HepG2 (cell line): ENCODE measurements at regions not wholly inside any gene's neighbourhood (a gene's known extent, or its start where the extent isn't known, plus 50 kb on each side); places are given as distances from the start of the nearest gene placed in this dataset.

Experiments
- ATAC-seq: fragments of 200-7000 bp; cut with Tn5 transposase; 3 replicates; pipeline ENCODE4 v1.9.1; 2020; ENCODE audit warnings: mild to moderate bottlenecking, moderate library complexity
- BruUV-seq: library from RNA; stranded (reverse); fragments of 400-500 nt; replicated peaks from 2 replicates; lab custom pipeline; 2021; lab: Mats Ljungman, UMichigan
- CTCF ChIA-PET: fragments of 300-600 bp; formaldehyde crosslinking; extraction: SDS; loops from one replicate; lab custom pipeline; 2021; ENCODE audit warnings: low total read pairs, inconsistent platforms, low intra/inter-chr PET ratio; lab: Yijun Ruan, JAX
- POLR2A ChIA-PET: fragments of 350-600 bp; sonication (Branson Sonifier 250); formaldehyde crosslinking; loops from one replicate; lab custom pipeline; 2020; ENCODE audit warnings: antibody characterized with exemption, inconsistent platforms; lab: Yijun Ruan, JAX
- DNase-seq: peaks from one replicate; pipeline ENCODE4 v3.0.0-alpha.2; 2015; ENCODE audit warnings: low spot score
- FAIRE-seq: peaks from 3 replicates; lab custom pipeline; 2011; peaks lifted over from hg19 to GRCh38; lab: Jason Lieb, UNC
- H2AFZ ChIP-seq: one replicate; pipeline ENCODE4 v1.6.1; 2011; ENCODE audit warnings: low read length, inconsistent platforms
- H3K27ac ChIP-seq: fragments of 300-600 bp; 3 replicates; pipeline ENCODE4 v1.8.0; 2011; ENCODE audit warnings: mixed run types, mild to moderate bottlenecking, mixed read lengths, low read length, inconsistent platforms; ENCODE audit not compliant: insufficient read depth; ENCODE audit errors: extremely low read length
- H3K27me3 ChIP-seq, 2 experiments: fragments of 200-600 bp in 1 of 2; 2 replicates in 1 of 2; 3 replicates in 1 of 2; pipeline versions ENCODE4 v1.6.0 to v1.8.0; 2011; ENCODE audit warnings: low read length in 2 of 2, mild to moderate bottlenecking in 2 of 2, moderate library complexity in 2 of 2, inconsistent platforms in 1 of 2; ENCODE audit not compliant: insufficient read depth in 2 of 2, control insufficient read depth in 1 of 2
- H3K36me3 ChIP-seq, 2 experiments: fragments of 200-600 bp in 1 of 2; replicated peaks in 1 of 2; 2 replicates in 1 of 2; 3 replicates in 1 of 2; pipeline versions ENCODE4 v1.5.1 to v1.8.0; 2011; ENCODE audit warnings: low read length in 2 of 2, inconsistent platforms in 1 of 2; ENCODE audit not compliant: insufficient read depth in 2 of 2, control insufficient read depth in 1 of 2
- H3K4me1 ChIP-seq: 2 replicates; pipeline ENCODE4 v1.5.1; 2012; ENCODE audit warnings: low read length, inconsistent platforms; ENCODE audit not compliant: insufficient read depth
- H3K4me2 ChIP-seq: 2 replicates; pipeline ENCODE4 v1.6.0; 2011; ENCODE audit warnings: low read depth, low read length, inconsistent platforms
- H3K4me3 ChIP-seq, 3 experiments: fragments of 200-600 bp in 1 of 3; sonication (generic), shearing (Covaris generic) in 1 of 3; replicated peaks in 1 of 3; 2 replicates each; pipeline ENCODE4 v1.5.1; 2011 to 2016; ENCODE audit warnings: low read length in 3 of 3, inconsistent platforms in 2 of 3, low read depth in 2 of 3, mild to moderate bottlenecking in 2 of 3, control low read depth in 1 of 3, mixed read lengths in 1 of 3; ENCODE audit not compliant: insufficient read depth in 1 of 3
- H3K79me2 ChIP-seq: one replicate; pipeline ENCODE4 v1.6.1; 2011; ENCODE audit warnings: low read length, inconsistent platforms; ENCODE audit not compliant: insufficient read depth
- H3K9ac ChIP-seq: 2 replicates; pipeline ENCODE4 v1.6.0; 2011; ENCODE audit warnings: mild to moderate bottlenecking, low read depth, low read length, inconsistent platforms; ENCODE audit not compliant: insufficient read depth
- H3K9me3 ChIP-seq: 2 replicates; pipeline ENCODE4 v1.5.1; 2012; ENCODE audit warnings: mild to moderate bottlenecking, low read length
- H4K20me1 ChIP-seq: 2 replicates; pipeline ENCODE4 v1.6.0; 2011; ENCODE audit warnings: inconsistent platforms, mild to moderate bottlenecking, low read length, moderate library complexity; ENCODE audit not compliant: insufficient read depth
- CENPX ChIP-seq: sonication (generic); formaldehyde crosslinking; IDR thresholded peaks from 2 replicates; pipeline ENCODE4 v1.9.0; 2021; ENCODE audit warnings: mild to moderate bottlenecking, missing genetic modification reagents, moderate library complexity
- JUND ChIP-seq: sonication (generic); formaldehyde crosslinking; IDR thresholded peaks from 2 replicates; pipeline ENCODE4 v1.8.0; 2022; ENCODE audit warnings: mild to moderate bottlenecking, missing genetic modification reagents
- MEF2D ChIP-seq: sonication (generic); formaldehyde crosslinking; IDR thresholded peaks from 2 replicates; pipeline ENCODE4 v1.5.1; 2020; ENCODE audit warnings: mild to moderate bottlenecking, missing genetic modification reagents
- PRPF4 ChIP-seq: fragments of 200-400 bp; formaldehyde crosslinking; IDR thresholded peaks from 2 replicates; pipeline ENCODE4 v1.6.1; 2016; ENCODE audit warnings: low read length, low read depth; ENCODE audit not compliant: poor library complexity, severe bottlenecking
- TAF15 ChIP-seq: fragments of 200-400 bp; formaldehyde crosslinking; IDR thresholded peaks from one replicate; pipeline ENCODE4 v1.6.1; 2018; ENCODE audit warnings: mild to moderate bottlenecking, low read depth, low read length; ENCODE audit not compliant: poor library complexity, severe bottlenecking
- ZBTB1 ChIP-seq: sonication (generic); formaldehyde crosslinking; IDR thresholded peaks from 2 replicates; pipeline ENCODE4 v1.4.0; 2020; ENCODE audit warnings: missing genetic modification reagents, borderline replicate concordance
- ZBTB3 ChIP-seq: sonication (generic); formaldehyde crosslinking; IDR thresholded peaks from 2 replicates; pipeline ENCODE4 v1.4.0; 2020; ENCODE audit warnings: low read depth, mild to moderate bottlenecking, moderate library complexity, missing genetic modification reagents, borderline replicate concordance
- ZFP62 ChIP-seq: sonication (generic); formaldehyde crosslinking; IDR thresholded peaks from 2 replicates; pipeline ENCODE4 v1.4.0; 2020; ENCODE audit warnings: missing genetic modification reagents
- ZMYM3 ChIP-seq: sonication (generic); formaldehyde crosslinking; IDR thresholded peaks from 2 replicates; pipeline ENCODE4 v1.5.1; 2020; ENCODE audit warnings: mild to moderate bottlenecking, missing genetic modification reagents
- ZNF10 ChIP-seq: sonication (generic); formaldehyde crosslinking; IDR thresholded peaks from 2 replicates; pipeline ENCODE4 v1.4.0; 2020; ENCODE audit warnings: mild to moderate bottlenecking, low read depth, missing genetic modification reagents, borderline replicate concordance
- ZNF441 ChIP-seq: sonication (generic); formaldehyde crosslinking; IDR thresholded peaks from 2 replicates; pipeline ENCODE4 v1.7.0; 2021; ENCODE audit warnings: missing genetic modification reagents, borderline replicate concordance
- ZSCAN29 ChIP-seq: sonication (generic); formaldehyde crosslinking; conservative IDR thresholded peaks from 2 replicates; pipeline ENCODE4 v1.4.0; 2020; ENCODE audit warnings: mild to moderate bottlenecking, missing genetic modification reagents
- WGBS: methylation state at CpG from one replicate; pipeline ENCODE4 v1.1.6; 2017; ENCODE audit warnings: low lambda C conversion rate; 5-methylcytosine and 5-hydroxymethylcytosine counted together
- in situ Hi-C: cut with HindIII; loops from 2 replicates; pipeline ENCODE4 v1.10.0; 2017; ENCODE audit warnings: low pct_unique_long_range_greater_than_20kb; ENCODE audit not compliant: extremely low pct_ligation_motif_present
- intact Hi-C: fragments of 100-400 bp; cut with micrococcal nuclease; formaldehyde crosslinking; loops from one replicate; pipeline ENCODE4 v1.10.0; 2022; ENCODE audit not compliant: unreplicated experiment
- TF ChIP-seq, protein P1 (sequence below): IDR thresholded peaks from 2 replicates; pipeline ENCODE4 v1.6.1; 2012; ENCODE audit warnings: low read length, improper control_type of control experiment
- TF ChIP-seq, protein P2 (sequence below): fragments of 450-650 bp; IDR thresholded peaks from 2 replicates; pipeline ENCODE4 v1.6.1; 2016
- TF ChIP-seq, protein P3 (sequence below): sonication (generic); formaldehyde crosslinking; IDR thresholded peaks from 2 replicates; pipeline ENCODE4 v1.4.0; 2020; ENCODE audit warnings: missing genetic modification reagents, borderline replicate concordance
- TF ChIP-seq, protein P4 (sequence below): sonication (generic); formaldehyde crosslinking; IDR thresholded peaks from 2 replicates; pipeline ENCODE4 v1.5.0; 2020; ENCODE audit warnings: missing genetic modification reagents
- TF ChIP-seq, protein P5 (sequence below): sonication (generic); formaldehyde crosslinking; IDR thresholded peaks from 2 replicates; pipeline ENCODE4 v1.8.1; 2023; ENCODE audit warnings: missing genetic modification reagents, mild to moderate bottlenecking, borderline replicate concordance

DNA sequence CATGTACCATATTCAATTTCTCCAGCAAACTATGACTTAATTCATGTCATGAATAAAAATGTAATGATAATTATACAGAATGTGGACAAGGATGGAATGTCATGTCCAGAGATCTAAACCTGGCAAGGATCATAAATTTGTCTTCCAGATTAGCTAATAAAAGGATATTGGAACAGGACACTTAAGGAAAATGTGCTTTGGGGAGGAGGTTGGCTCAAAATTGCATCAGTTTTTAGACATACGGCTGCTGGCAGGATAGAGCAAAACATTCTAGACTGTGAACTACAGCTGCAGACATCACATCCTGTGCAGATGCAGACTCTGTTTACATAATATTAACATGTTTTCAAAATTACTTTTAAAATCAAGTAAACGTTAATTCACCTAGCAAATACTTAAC is 248.4 kb downstream of the TLR4 start (continued):
- TF ChIP-seq ZSCAN29 (CRISPR knock-in tag) (no peak), PRPF4 (no peak), ZBTB1 (CRISPR knock-in tag) (no peak), MEF2D (CRISPR knock-in tag) (no peak), ZNF10 (CRISPR knock-in tag) (no peak)
- TF ChIP-seq, protein P1, sequence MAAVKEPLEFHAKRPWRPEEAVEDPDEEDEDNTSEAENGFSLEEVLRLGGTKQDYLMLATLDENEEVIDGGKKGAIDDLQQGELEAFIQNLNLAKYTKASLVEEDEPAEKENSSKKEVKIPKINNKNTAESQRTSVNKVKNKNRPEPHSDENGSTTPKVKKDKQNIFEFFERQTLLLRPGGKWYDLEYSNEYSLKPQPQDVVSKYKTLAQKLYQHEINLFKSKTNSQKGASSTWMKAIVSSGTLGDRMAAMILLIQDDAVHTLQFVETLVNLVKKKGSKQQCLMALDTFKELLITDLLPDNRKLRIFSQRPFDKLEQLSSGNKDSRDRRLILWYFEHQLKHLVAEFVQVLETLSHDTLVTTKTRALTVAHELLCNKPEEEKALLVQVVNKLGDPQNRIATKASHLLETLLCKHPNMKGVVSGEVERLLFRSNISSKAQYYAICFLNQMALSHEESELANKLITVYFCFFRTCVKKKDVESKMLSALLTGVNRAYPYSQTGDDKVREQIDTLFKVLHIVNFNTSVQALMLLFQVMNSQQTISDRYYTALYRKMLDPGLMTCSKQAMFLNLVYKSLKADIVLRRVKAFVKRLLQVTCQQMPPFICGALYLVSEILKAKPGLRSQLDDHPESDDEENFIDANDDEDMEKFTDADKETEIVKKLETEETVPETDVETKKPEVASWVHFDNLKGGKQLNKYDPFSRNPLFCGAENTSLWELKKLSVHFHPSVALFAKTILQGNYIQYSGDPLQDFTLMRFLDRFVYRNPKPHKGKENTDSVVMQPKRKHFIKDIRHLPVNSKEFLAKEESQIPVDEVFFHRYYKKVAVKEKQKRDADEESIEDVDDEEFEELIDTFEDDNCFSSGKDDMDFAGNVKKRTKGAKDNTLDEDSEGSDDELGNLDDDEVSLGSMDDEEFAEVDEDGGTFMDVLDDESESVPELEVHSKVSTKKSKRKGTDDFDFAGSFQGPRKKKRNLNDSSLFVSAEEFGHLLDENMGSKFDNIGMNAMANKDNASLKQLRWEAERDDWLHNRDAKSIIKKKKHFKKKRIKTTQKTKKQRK, result no peak
- TF ChIP-seq, protein P2, sequence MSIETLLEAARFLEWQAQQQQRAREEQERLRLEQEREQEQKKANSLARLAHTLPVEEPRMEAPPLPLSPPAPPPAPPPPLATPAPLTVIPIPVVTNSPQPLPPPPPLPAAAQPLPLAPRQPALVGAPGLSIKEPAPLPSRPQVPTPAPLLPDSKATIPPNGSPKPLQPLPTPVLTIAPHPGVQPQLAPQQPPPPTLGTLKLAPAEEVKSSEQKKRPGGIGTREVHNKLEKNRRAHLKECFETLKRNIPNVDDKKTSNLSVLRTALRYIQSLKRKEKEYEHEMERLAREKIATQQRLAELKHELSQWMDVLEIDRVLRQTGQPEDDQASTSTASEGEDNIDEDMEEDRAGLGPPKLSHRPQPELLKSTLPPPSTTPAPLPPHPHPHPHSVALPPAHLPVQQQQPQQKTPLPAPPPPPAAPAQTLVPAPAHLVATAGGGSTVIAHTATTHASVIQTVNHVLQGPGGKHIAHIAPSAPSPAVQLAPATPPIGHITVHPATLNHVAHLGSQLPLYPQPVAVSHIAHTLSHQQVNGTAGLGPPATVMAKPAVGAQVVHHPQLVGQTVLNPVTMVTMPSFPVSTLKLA, result no peak

DNA sequence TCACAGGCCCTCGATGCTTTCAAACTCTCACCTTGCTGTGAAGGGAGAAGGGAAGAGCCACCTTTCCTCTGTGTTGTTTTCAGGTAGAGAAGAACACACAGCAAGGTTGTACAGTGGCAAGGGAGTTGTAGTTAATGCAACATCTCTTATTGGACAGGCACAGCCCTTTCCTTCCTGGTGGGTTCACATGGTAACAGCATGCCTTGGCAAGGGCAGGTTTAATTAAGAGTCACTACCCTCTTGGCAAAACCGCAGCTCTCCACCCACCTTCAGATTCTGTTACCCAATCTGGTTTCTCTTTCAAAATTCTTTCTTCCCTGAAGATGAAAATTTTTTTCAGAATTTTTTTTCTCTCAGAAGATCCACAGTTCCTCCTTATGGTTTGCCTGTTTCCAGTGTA is 253.1 kb downstream of the TLR4 start:
- POLR2A ChIA-PET, result no interaction called here
- Histone ChIP-seq H2AFZ (no peak overlapping the region), H3K79me2 (no peaks in the 10 kb centered on the region), H3K9me3 (peaks cover 30% of the 10 kb centered on the region; the same call in 1 of the 2 replicates), H3K9ac (no peak overlapping the region), H3K4me2 (no peak overlapping the region), H3K27ac (no peak overlapping the region), H3K36me3 (no peaks in the 10 kb centered on the region), H3K4me1 (no peaks in the 10 kb centered on the region), H4K20me1 (no peaks in the 10 kb centered on the region), H3K27me3 (no peaks in the 10 kb centered on the region), H3K4me3 (no peak overlapping the region)
- in situ Hi-C loops (no loop called here), intact Hi-C loops (no loop called here)
- ATAC-seq (no peak), FAIRE-seq (no peak), DNase-seq (no peak)
- 4% methylated on average over 2 of the region's 2 CpGs for WGBS
- CTCF ChIA-PET, result no interaction called here
- no TSS peak for BruUV-seq
- TF ChIP-seq JUND (no peak), ZNF441 (CRISPR knock-in tag) (no peak), ZBTB3 (CRISPR knock-in tag) (no peak), TAF15 (no peak), CENPX (no peak), ZMYM3 (CRISPR knock-in tag) (no peak), ZFP62 (CRISPR knock-in tag) (no peak)
- TF ChIP-seq, protein P3, sequence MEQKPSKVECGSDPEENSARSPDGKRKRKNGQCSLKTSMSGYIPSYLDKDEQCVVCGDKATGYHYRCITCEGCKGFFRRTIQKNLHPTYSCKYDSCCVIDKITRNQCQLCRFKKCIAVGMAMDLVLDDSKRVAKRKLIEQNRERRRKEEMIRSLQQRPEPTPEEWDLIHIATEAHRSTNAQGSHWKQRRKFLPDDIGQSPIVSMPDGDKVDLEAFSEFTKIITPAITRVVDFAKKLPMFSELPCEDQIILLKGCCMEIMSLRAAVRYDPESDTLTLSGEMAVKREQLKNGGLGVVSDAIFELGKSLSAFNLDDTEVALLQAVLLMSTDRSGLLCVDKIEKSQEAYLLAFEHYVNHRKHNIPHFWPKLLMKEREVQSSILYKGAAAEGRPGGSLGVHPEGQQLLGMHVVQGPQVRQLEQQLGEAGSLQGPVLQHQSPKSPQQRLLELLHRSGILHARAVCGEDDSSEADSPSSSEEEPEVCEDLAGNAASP (CRISPR knock-in tag), result no peak
- TF ChIP-seq, protein P4, sequence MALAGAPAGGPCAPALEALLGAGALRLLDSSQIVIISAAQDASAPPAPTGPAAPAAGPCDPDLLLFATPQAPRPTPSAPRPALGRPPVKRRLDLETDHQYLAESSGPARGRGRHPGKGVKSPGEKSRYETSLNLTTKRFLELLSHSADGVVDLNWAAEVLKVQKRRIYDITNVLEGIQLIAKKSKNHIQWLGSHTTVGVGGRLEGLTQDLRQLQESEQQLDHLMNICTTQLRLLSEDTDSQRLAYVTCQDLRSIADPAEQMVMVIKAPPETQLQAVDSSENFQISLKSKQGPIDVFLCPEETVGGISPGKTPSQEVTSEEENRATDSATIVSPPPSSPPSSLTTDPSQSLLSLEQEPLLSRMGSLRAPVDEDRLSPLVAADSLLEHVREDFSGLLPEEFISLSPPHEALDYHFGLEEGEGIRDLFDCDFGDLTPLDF (CRISPR knock-in tag), result no peak
- TF ChIP-seq, protein P5, sequence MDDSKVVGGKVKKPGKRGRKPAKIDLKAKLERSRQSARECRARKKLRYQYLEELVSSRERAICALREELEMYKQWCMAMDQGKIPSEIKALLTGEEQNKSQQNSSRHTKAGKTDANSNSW, result no peak
